Glutamatergic neuron (in vitro differentiated cells): ENCODE measurements at regions not wholly inside any gene's neighbourhood (a gene's known extent, or its start where the extent isn't known, plus 50 kb on each side); places are given as distances from the start of the nearest gene placed in this dataset.

Experiments used
- DNase-seq: peaks from one replicate; pipeline ENCODE4 v3.0.0; 2022
- H3K27ac Mint-ChIP-seq: one replicate; pipeline ENCODE4 v1.8.0; 2020; ENCODE audit warnings: mild to moderate bottlenecking, mixed read lengths, inconsistent platforms; ENCODE audit not compliant: unreplicated experiment
- H3K27me3 Mint-ChIP-seq: one replicate; pipeline ENCODE4 v1.8.0; 2020; ENCODE audit warnings: mild to moderate bottlenecking, moderate library complexity, mixed read lengths, inconsistent platforms; ENCODE audit not compliant: unreplicated experiment
- H3K36me3 Mint-ChIP-seq: one replicate; pipeline ENCODE4 v1.8.0; 2020; ENCODE audit warnings: mild to moderate bottlenecking, mixed read lengths, inconsistent platforms; ENCODE audit not compliant: unreplicated experiment
- H3K4me1 Mint-ChIP-seq: one replicate; pipeline ENCODE4 v1.8.0; 2020; ENCODE audit warnings: mild to moderate bottlenecking, low read depth, mixed read lengths, inconsistent platforms; ENCODE audit not compliant: unreplicated experiment
- H3K4me3 Mint-ChIP-seq: one replicate; pipeline ENCODE4 v1.8.0; 2020; ENCODE audit warnings: mild to moderate bottlenecking, mixed read lengths, inconsistent platforms; ENCODE audit not compliant: unreplicated experiment
- H3K9me3 Mint-ChIP-seq: one replicate; pipeline ENCODE4 v1.8.0; 2020; ENCODE audit warnings: mild to moderate bottlenecking, moderate library complexity, mixed read lengths, inconsistent platforms; ENCODE audit not compliant: unreplicated experiment
- TF ChIP-seq, protein P1 (sequence below): fragments of 200-600 bp; sonication (generic); IDR thresholded peaks from one replicate; pipeline ENCODE4 v1.5.0; 2021; ENCODE audit not compliant: partially characterized antibody, unreplicated experiment

DNA sequence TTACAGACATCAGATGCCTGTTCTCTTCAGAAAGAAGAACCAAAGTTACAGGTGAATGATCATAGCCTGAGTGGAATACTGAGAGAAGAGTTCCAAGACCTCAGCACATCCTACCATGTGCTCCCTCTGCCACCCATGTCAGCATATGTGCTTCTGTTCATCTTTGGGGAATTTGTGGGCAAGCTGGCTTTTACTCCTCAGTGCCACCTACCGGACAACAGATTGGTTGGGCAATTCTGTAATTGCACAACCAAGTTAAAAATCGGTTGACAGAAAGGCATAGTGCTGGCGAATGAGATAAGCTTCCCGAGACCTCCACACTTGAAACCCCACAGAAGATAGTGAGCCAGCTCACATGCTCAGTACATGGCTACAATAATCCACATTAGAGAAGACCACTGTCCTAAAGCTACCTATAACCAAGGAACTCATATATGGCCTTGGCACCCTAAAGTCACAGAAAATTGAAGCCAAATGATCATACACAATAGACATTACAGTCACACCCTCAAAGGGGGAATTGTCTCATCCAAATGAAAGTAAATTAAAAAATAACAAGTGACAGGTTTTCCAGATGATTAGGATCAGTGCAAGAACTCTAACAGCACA, 1238.0 kb upstream of the NUDT12 start:
- no peaks in the 10 kb centered on the region for H3K4me1 Mint-ChIP-seq
- H3K27me3 Mint-ChIP-seq = no peaks in the 10 kb centered on the region
- no peaks in the 10 kb centered on the region for H3K9me3 Mint-ChIP-seq
- DNase-seq = no peak
- no peak overlapping the region for H3K4me3 Mint-ChIP-seq
- TF ChIP-seq, protein P1, sequence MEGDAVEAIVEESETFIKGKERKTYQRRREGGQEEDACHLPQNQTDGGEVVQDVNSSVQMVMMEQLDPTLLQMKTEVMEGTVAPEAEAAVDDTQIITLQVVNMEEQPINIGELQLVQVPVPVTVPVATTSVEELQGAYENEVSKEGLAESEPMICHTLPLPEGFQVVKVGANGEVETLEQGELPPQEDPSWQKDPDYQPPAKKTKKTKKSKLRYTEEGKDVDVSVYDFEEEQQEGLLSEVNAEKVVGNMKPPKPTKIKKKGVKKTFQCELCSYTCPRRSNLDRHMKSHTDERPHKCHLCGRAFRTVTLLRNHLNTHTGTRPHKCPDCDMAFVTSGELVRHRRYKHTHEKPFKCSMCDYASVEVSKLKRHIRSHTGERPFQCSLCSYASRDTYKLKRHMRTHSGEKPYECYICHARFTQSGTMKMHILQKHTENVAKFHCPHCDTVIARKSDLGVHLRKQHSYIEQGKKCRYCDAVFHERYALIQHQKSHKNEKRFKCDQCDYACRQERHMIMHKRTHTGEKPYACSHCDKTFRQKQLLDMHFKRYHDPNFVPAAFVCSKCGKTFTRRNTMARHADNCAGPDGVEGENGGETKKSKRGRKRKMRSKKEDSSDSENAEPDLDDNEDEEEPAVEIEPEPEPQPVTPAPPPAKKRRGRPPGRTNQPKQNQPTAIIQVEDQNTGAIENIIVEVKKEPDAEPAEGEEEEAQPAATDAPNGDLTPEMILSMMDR = peak; percentile 33
- H3K27ac Mint-ChIP-seq = no peak overlapping the region
- H3K36me3 Mint-ChIP-seq = no peaks in the 10 kb centered on the region

DNA sequence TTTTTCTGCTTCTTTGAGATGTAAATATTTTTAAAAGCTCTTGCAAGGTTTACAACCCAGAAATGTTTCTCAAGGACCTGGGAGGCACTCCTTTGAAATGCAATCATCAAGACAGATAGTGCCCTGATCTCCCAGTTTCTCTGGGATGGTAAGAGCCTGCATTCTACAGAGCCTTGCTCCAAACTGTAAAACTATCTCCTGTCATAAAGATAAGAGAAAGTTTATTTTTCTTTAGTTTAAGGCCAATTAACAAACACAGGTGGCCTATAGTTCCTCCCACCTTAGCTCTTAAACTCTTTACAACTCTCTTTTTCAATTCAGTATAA, 1231.1 kb upstream of the NUDT12 start:
- H3K9me3 Mint-ChIP-seq = no peaks in the 10 kb centered on the region
- peaks cover 4% of the 10 kb centered on the region for H3K4me1 Mint-ChIP-seq
- TF ChIP-seq, protein P1 = no peak
- H3K27me3 Mint-ChIP-seq = no peaks in the 10 kb centered on the region
- no peak for DNase-seq
- no peaks in the 10 kb centered on the region for H3K36me3 Mint-ChIP-seq
- no peak overlapping the region for H3K4me3 Mint-ChIP-seq
- no peak overlapping the region for H3K27ac Mint-ChIP-seq

DNA sequence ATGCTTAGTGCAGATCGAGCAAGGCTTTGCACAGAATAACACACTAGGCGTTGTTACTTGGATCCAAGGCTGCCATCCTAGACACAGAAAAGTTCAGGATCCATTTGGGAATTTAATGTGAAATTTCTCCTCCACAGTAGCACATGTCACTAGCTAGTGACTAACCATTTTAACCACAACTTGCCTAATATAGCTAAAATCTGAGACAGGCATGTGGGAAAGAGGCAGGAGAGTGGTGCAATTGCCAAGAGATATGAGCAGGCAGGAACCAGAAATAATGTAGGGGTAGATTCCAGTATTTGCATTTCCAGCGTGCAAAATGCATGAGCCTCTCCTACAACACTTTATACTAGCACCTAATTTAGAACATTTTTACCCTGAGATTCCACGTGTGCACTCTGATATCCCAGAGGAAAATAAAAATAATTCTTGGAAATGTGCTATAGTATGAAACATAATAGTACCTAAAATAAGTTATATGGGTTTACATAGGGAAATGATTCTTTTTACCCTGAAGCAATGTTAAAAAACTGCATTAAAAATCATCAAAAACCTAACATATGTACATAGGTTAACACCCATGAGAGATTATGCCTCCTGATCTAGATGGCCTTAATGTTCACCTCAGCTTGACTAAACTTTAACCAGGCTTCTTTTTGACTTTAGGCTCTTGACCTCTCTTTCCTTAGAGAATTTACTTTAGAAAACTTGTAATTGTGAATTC, 1230.6 kb upstream of the NUDT12 start:
- no peak for DNase-seq
- Mint-ChIP-seq H3K27me3 (no peaks in the 10 kb centered on the region), H3K27ac (no peak overlapping the region), H3K9me3 (no peaks in the 10 kb centered on the region), H3K36me3 (no peaks in the 10 kb centered on the region), H3K4me1 (peaks cover 4% of the 10 kb centered on the region), H3K4me3 (no peak overlapping the region)
- TF ChIP-seq, protein P1 = no peak

DNA sequence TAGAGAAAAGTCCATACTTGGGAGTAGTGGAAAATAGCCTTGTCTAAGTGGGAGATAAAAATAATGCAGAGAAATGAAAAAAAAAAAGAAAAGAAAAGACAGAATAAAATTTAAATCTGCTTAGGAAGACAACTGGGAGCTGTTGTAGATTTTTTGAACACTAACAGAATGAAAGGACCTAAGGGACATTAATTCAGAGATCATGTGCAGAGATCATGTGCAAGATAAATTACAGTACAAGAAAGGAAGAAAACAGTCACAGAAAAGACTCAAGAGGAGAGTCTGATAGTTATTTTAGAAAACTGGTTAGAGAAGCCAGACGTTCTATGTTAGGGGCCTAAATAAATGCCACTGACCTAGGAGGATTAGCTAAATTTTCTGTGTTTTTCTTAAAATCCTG, 1226.8 kb upstream of the NUDT12 start:
- H3K4me3 Mint-ChIP-seq = no peak overlapping the region
- no peak for DNase-seq
- H3K4me1 Mint-ChIP-seq = peaks cover 4% of the 10 kb centered on the region
- H3K27ac Mint-ChIP-seq = no peak overlapping the region
- TF ChIP-seq, protein P1 = no peak
- no peaks in the 10 kb centered on the region for H3K27me3 Mint-ChIP-seq
- peaks cover 8% of the 10 kb centered on the region for H3K36me3 Mint-ChIP-seq
- H3K9me3 Mint-ChIP-seq = no peaks in the 10 kb centered on the region

DNA sequence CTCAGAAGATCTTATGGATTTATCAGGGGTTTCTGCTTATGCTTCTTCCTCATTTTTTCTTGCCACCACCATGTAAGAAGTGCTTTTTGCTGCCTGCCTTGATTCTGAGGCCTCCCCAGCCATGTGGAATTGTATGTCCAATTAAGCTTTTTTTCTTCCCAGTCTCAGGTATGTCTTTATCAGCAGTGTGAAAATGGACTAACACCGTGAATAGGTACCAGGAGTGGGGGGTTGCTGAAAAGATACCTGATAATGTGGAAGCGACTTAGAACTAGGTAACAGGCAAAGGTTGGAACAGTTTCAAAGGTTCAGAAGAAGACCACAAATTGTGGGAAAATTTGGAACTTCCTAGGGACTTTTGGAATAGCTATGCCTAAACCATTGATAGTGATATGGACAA, 1222.5 kb upstream of the NUDT12 start:
- no peak for DNase-seq
- H3K4me3 Mint-ChIP-seq = no peak overlapping the region
- TF ChIP-seq, protein P1 = no peak
- peaks cover 4% of the 10 kb centered on the region for H3K4me1 Mint-ChIP-seq
- H3K27me3 Mint-ChIP-seq = no peaks in the 10 kb centered on the region
- peaks cover 8% of the 10 kb centered on the region for H3K36me3 Mint-ChIP-seq
- H3K27ac Mint-ChIP-seq = no peak overlapping the region
- no peaks in the 10 kb centered on the region for H3K9me3 Mint-ChIP-seq
